GM12878 (cell line): ENCODE measurements at regions not wholly inside any gene's neighbourhood (a gene's known extent, or its start where the extent isn't known, plus 50 kb on each side); places are given as distances from the start of the nearest gene placed in this dataset.

Experiments
- ATAC-seq: fragments of 200-7000 bp; cut with Tn5 transposase; 3 replicates; pipeline ENCODE4 v1.9.1; 2020; ENCODE audit warnings: mild to moderate bottlenecking, moderate library complexity
- BruUV-seq: library from RNA; stranded (reverse); fragments of 400-500 nt; replicated peaks from 2 replicates; lab custom pipeline; 2021; lab: Mats Ljungman, UMichigan
- CTCF ChIA-PET: fragments of 300-600 bp; sonication (Branson Sonifier 250); formaldehyde crosslinking; extraction: SDS; loops from one replicate; lab custom pipeline; 2021; ENCODE audit warnings: inconsistent platforms; lab: Yijun Ruan, JAX
- POLR2A ChIA-PET: fragments of 350-600 bp; formaldehyde crosslinking; extraction: SDS; loops from one replicate; lab custom pipeline; 2021; ENCODE audit warnings: inconsistent platforms; lab: Charles Lee
- RAD21 ChIA-PET: fragments of 300-600 bp; sonication (Branson Sonifier 250); formaldehyde crosslinking; loops from one replicate; lab custom pipeline; 2023; ENCODE audit warnings: antibody characterized with exemption; ENCODE audit not compliant: unreplicated experiment; lab: Charles Lee
- SMC1A ChIA-PET: fragments of 300-600 bp; sonication (Branson Sonifier 250); formaldehyde crosslinking; loops from one replicate; lab custom pipeline; 2023; ENCODE audit not compliant: unreplicated experiment, uncharacterized antibody; lab: Charles Lee
- DNase-seq: peaks from one replicate; pipeline ENCODE4 v3.0.0-alpha.2; 2011; ENCODE audit warnings: low read depth, low spot score
- FAIRE-seq: peaks from 3 replicates; lab custom pipeline; 2011; peaks lifted over from hg19 to GRCh38; lab: Jason Lieb, UNC
- H2AFZ ChIP-seq: 2 replicates; pipeline ENCODE4 v1.6.0; 2011; ENCODE audit warnings: low read depth, low read length, control low read depth; ENCODE audit not compliant: control insufficient read depth
- H3K27ac ChIP-seq: 2 replicates; pipeline ENCODE4 v1.5.1; 2011; ENCODE audit warnings: control low read depth; ENCODE audit not compliant: control insufficient read depth, insufficient read depth
- H3K27me3 ChIP-seq, 2 experiments: replicated peaks in 1 of 2; 2 replicates each; pipeline versions ENCODE4 v1.6.0 to v1.6.1; 2011; ENCODE audit warnings: low read length in 1 of 2; ENCODE audit not compliant: control insufficient read depth in 2 of 2, insufficient read depth in 2 of 2
- H3K36me3 ChIP-seq, 2 experiments: 2 replicates each; pipeline ENCODE4 v1.5.1; 2011; ENCODE audit warnings: low read length in 1 of 2; ENCODE audit not compliant: control insufficient read depth in 2 of 2, insufficient read depth in 2 of 2
- H3K4me1 ChIP-seq: 2 replicates; pipeline ENCODE4 v1.6.1; 2011; ENCODE audit warnings: mild to moderate bottlenecking, low read length, moderate library complexity, mixed read lengths; ENCODE audit not compliant: control insufficient read depth, insufficient read depth
- H3K4me2 ChIP-seq: 2 replicates; pipeline ENCODE4 v1.6.0; 2011; ENCODE audit warnings: control low read depth; ENCODE audit not compliant: control insufficient read depth, insufficient read depth
- H3K4me3 ChIP-seq: fragments of 200-600 bp; sonication (generic); 2 replicates; pipeline ENCODE4 v1.5.1; 2016
- H3K79me2 ChIP-seq: 2 replicates; pipeline ENCODE4 v1.6.0; 2011; ENCODE audit warnings: low read length; ENCODE audit not compliant: control insufficient read depth, insufficient read depth
- H3K9ac ChIP-seq: 2 replicates; pipeline ENCODE4 v1.8.0; 2011; ENCODE audit warnings: low read length, control low read depth, mixed read lengths; ENCODE audit not compliant: control insufficient read depth, insufficient read depth
- H3K9me3 ChIP-seq: replicated peaks from 3 replicates; pipeline ENCODE4 v1.5.1; 2011; ENCODE audit warnings: mild to moderate bottlenecking, low read length; ENCODE audit not compliant: control insufficient read depth, insufficient read depth
- H4K20me1 ChIP-seq: 2 replicates; pipeline ENCODE4 v1.6.0; 2011; ENCODE audit not compliant: control insufficient read depth, insufficient read depth
- CHD2 ChIP-seq: IDR thresholded peaks from 2 replicates; pipeline ENCODE4 v1.6.1; 2011; ENCODE audit warnings: low read depth, low read length, improper control_type of control experiment, borderline replicate concordance
- CREB1 ChIP-seq: IDR thresholded peaks from 2 replicates; pipeline ENCODE4 v1.6.1; 2012; ENCODE audit warnings: low read depth, mild to moderate bottlenecking, inconsistent platforms
- IKZF1 ChIP-seq: fragments of 450-650 bp; conservative IDR thresholded peaks from 2 replicates; pipeline ENCODE4 v1.6.1; 2017; ENCODE audit warnings: antibody characterized with exemption, mild to moderate bottlenecking
- SREBF1 ChIP-seq: IDR thresholded peaks from 2 replicates; pipeline ENCODE4 v1.6.1; 2012; ENCODE audit warnings: mild to moderate bottlenecking, low read length
- SRF ChIP-seq, 2 experiments: IDR thresholded peaks; 2 replicates each; pipeline ENCODE4 v1.6.1; 2011; ENCODE audit warnings: low read depth in 2 of 2, low read length in 2 of 2, mild to moderate bottlenecking in 1 of 2, moderate library complexity in 1 of 2
- TCF3 ChIP-seq: IDR thresholded peaks from 2 replicates; pipeline ENCODE4 v1.6.1; 2012; ENCODE audit warnings: low read depth, mild to moderate bottlenecking, low read length, borderline replicate concordance; ENCODE audit not compliant: insufficient read depth
- ZNF622 ChIP-seq: fragments of 450-650 bp; IDR thresholded peaks from 2 replicates; pipeline ENCODE4 v1.6.1; 2017; ENCODE audit warnings: mild to moderate bottlenecking, inconsistent platforms
- WGBS: methylation state at CpG from one replicate; pipeline ENCODE4 v1.1.6; 2016; ENCODE audit warnings: low lambda C conversion rate; ENCODE audit not compliant: insufficient replicate concordance, insufficient coverage; ENCODE audit errors: missing lambda C conversion rate; 5-methylcytosine and 5-hydroxymethylcytosine counted together
- in situ Hi-C: fragments of 300-500 bp; cut with MboI; formaldehyde crosslinking; loops from 9 replicates; pipeline ENCODE4 v1.14.3; 2018; ENCODE audit warnings: mixed read lengths
- intact Hi-C: fragments of 100-400 bp; cut with micrococcal nuclease; formaldehyde crosslinking; loops from one replicate; pipeline ENCODE4 v1.14.2; 2022; ENCODE audit not compliant: unreplicated experiment
- TF ChIP-seq, protein P1 (sequence below): IDR thresholded peaks from 2 replicates; pipeline ENCODE4 v1.6.1; 2011; ENCODE audit warnings: low read depth, mild to moderate bottlenecking, low read length, moderate library complexity, borderline replicate concordance; ENCODE audit errors: extremely low read depth
- TF ChIP-seq, protein P2 (sequence below): fragments of 450-650 bp; IDR thresholded peaks from 2 replicates; pipeline ENCODE4 v1.6.1; 2017; ENCODE audit warnings: low read depth, mild to moderate bottlenecking, moderate library complexity
- TF ChIP-seq, protein P3 (sequence below): IDR thresholded peaks from 2 replicates; pipeline ENCODE4 v1.6.1; 2011; ENCODE audit warnings: mild to moderate bottlenecking, low read depth, low read length, moderate library complexity; ENCODE audit not compliant: insufficient replicate concordance

DNA sequence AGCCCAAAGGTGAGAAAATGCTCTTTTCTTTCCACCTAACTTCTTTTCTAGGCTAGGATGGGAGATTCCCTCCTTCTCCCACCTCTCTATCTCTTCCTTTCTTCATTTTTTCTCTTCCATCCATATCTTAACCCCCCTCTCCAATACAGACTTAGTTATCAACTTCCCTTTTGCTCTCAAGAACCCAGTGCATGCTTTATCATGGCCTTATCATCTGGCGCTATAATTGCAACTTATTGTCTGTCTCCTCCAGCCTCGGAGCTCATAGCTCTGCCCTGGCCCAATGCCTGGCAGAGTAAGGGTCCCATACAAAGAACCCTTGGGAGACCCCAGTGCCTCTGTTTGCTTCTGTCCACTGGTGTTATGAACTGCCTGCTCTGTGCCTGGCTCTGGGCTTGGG, 71.0 kb upstream of the NFASC start:
- Histone ChIP-seq H3K79me2 (no peaks in the 10 kb centered on the region), H3K9ac (no peak overlapping the region)
- ChIA-PET CTCF (interaction anchor here (5.0 to 8.8 kb wide), 2 partner anchors 7 kb away, joined by 38 to 130 read pairs; no protein-coding TSS in a partner anchor), SMC1A (interaction anchor here (1.5 kb wide), 1 partner anchor 19 kb away, joined by 3 read pairs; no protein-coding TSS in a partner anchor), POLR2A (no interaction called here)
- no peak for DNase-seq
- WGBS: 61% methylated on average over 2 of the region's 2 CpGs
- TF ChIP-seq SRF (IDR thresholded peaks at IDR 0.05; ENCODE audit: low read depth in 2 of 2, low read length in 2 of 2) (no peak), CREB1 (no peak), SREBF1 (no peak), ZNF622 (no peak), TCF3 (no peak)
- TF ChIP-seq, protein P1, sequence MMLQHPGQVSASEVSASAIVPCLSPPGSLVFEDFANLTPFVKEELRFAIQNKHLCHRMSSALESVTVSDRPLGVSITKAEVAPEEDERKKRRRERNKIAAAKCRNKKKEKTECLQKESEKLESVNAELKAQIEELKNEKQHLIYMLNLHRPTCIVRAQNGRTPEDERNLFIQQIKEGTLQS: no peak
- TF ChIP-seq, all 136 proteins: peak for 0
- H4K20me1 ChIP-seq: no peaks in the 10 kb centered on the region
- FAIRE-seq: no peak
- H3K9me3 ChIP-seq: no peaks in the 10 kb centered on the region
- RAD21 ChIA-PET: no interaction called here
- in situ Hi-C loops (loop anchor here (10.0 kb wide), 1 partner anchor 365 kb away; no protein-coding TSS in a partner anchor), intact Hi-C loops (loop anchor here (10.0 kb wide), 1 partner anchor 355 kb away; no protein-coding TSS in a partner anchor)
- BruUV-seq: no TSS peak
- peaks cover 0 to 10% of the 10 kb centered on the region in 2 experiments; a peak in 3 of 4 replicates for H3K27me3 ChIP-seq
- no peak overlapping the region for H3K4me3 ChIP-seq
- H3K36me3 ChIP-seq: no peaks in the 10 kb centered on the region
- no peaks in the 10 kb centered on the region for H3K4me1 ChIP-seq
- no peak overlapping the region for H2AFZ ChIP-seq
- no peak for ATAC-seq
- no peak overlapping the region for H3K27ac ChIP-seq
- H3K4me2 ChIP-seq: no peak overlapping the region

DNA sequence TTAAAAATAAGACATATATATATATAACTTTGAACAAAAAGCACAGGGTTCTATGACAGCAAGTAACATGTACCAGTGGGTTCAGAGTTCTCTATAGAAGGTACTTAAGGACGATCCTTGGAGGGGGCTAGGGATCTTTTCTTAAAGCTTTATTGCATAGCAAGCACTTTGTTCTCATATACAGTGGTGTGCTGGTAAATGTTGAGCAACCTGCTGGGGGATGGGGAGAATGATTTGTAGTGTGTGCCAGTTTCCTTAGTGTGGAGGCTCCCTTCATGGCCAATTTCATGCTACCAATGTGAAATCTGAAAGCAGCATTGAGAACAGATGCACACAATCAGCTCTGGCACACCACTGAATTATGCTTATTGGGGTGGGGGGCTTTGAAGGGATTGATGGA, 69.5 kb upstream of the NFASC start:
- POLR2A ChIA-PET: no interaction called here
- H3K27ac ChIP-seq: no peak overlapping the region
- 0% methylated on average over 1 of the region's 1 CpG for WGBS
- CTCF ChIA-PET: interaction anchor here (5.0 to 10.4 kb wide), 2 partner anchors 9 to 231 kb away, joined by 38 to 279 read pairs; no protein-coding TSS in a partner anchor
- no peaks in the 10 kb centered on the region for H4K20me1 ChIP-seq
- no peaks in the 10 kb centered on the region for H3K79me2 ChIP-seq
- no peak for ATAC-seq
- no peaks in the 10 kb centered on the region for H3K4me1 ChIP-seq
- no peak for FAIRE-seq
- H3K9ac ChIP-seq: no peak overlapping the region
- no peak overlapping the region for H2AFZ ChIP-seq
- no peaks in the 10 kb centered on the region for H3K36me3 ChIP-seq
- no TSS peak for BruUV-seq
- H3K27me3 ChIP-seq: peaks cover 0 to 6% of the 10 kb centered on the region in 2 experiments; a peak in 3 of 4 replicates
- H3K9me3 ChIP-seq: no peaks in the 10 kb centered on the region
- SMC1A ChIA-PET: interaction anchor here (0.7 to 1.5 kb wide), 2 partner anchors 9 to 21 kb away, joined by 3 read pairs; no protein-coding TSS in a partner anchor
- intact Hi-C loops (loop anchor here (10.0 kb wide), 1 partner anchor 356 kb away; no protein-coding TSS in a partner anchor), in situ Hi-C loops (loop anchor here (10.0 kb wide), 1 partner anchor 366 kb away; no protein-coding TSS in a partner anchor)
- RAD21 ChIA-PET: no interaction called here
- no peak overlapping the region for H3K4me2 ChIP-seq
- no peak overlapping the region for H3K4me3 ChIP-seq
- DNase-seq: no peak
- TF ChIP-seq IKZF1 (no peak), CHD2 (no peak)
- TF ChIP-seq, protein P2, sequence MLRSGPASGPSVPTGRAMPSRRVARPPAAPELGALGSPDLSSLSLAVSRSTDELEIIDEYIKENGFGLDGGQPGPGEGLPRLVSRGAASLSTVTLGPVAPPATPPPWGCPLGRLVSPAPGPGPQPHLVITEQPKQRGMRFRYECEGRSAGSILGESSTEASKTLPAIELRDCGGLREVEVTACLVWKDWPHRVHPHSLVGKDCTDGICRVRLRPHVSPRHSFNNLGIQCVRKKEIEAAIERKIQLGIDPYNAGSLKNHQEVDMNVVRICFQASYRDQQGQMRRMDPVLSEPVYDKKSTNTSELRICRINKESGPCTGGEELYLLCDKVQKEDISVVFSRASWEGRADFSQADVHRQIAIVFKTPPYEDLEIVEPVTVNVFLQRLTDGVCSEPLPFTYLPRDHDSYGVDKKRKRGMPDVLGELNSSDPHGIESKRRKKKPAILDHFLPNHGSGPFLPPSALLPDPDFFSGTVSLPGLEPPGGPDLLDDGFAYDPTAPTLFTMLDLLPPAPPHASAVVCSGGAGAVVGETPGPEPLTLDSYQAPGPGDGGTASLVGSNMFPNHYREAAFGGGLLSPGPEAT: no peak
- TF ChIP-seq, protein P3, sequence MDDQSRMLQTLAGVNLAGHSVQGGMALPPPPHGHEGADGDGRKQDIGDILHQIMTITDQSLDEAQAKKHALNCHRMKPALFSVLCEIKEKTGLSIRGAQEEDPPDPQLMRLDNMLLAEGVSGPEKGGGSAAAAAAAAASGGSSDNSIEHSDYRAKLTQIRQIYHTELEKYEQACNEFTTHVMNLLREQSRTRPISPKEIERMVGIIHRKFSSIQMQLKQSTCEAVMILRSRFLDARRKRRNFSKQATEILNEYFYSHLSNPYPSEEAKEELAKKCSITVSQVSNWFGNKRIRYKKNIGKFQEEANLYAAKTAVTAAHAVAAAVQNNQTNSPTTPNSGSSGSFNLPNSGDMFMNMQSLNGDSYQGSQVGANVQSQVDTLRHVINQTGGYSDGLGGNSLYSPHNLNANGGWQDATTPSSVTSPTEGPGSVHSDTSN: no peak
